Esophagus muscularis mucosa (tissue), 4 donors: ENCODE measurements at regions not wholly inside any gene's neighbourhood (a gene's known extent, or its start where the extent isn't known, plus 50 kb on each side); places are given as distances from the start of the nearest gene placed in this dataset.

Source experiments
- DNase-seq: peaks from one replicate; pipeline ENCODE4 v3.0.0-alpha.2; 2017; ENCODE audit errors: extremely low spot score
- H3K27ac ChIP-seq, 4 donors: fragments of 200-600 bp; sonication (generic); replicated peaks in 1 of 4; 1 replicate in 3 of 4; 2 replicates in 1 of 4; pipeline ENCODE4 v1.5.1; 2016 to 2019; ENCODE audit warnings: mild to moderate bottlenecking in 1 of 4
- H3K27me3 ChIP-seq, 4 donors: fragments of 200-600 bp; sonication (generic); one replicate each; pipeline versions ENCODE4 v1.5.1 to v1.6.0; 2016 to 2019
- H3K36me3 ChIP-seq, 4 donors: fragments of 200-600 bp; sonication (generic); one replicate each; pipeline ENCODE4 v1.5.1; 2016 to 2019
- H3K4me1 ChIP-seq, 4 donors: fragments of 200-600 bp; sonication (generic); one replicate each; pipeline ENCODE4 v1.5.1; 2016 to 2019
- H3K4me3 ChIP-seq, 4 donors: fragments of 200-600 bp; sonication (generic); 1 replicate in 2 of 4; 2 replicates in 2 of 4; pipeline ENCODE4 v1.5.1; 2016 to 2019; ENCODE audit warnings: mild to moderate bottlenecking in 4 of 4, moderate library complexity in 1 of 4
- H3K9me3 ChIP-seq, 4 donors: fragments of 200-600 bp; sonication (generic); 1 replicate in 3 of 4; 2 replicates in 1 of 4; pipeline ENCODE4 v1.5.1; 2016 to 2019
- CTCF ChIP-seq, 3 experiments: fragments of 200-600 bp in 2 of 3; fragments of 450-650 bp in 1 of 3; sonication (generic) in 2 of 3; IDR thresholded peaks; one replicate each; pipeline ENCODE4 v1.5.1; 2017 to 2019; ENCODE audit warnings: antibody characterized with exemption in 3 of 3, mild to moderate bottlenecking in 2 of 3, moderate library complexity in 1 of 3
- EP300 ChIP-seq: sonication (generic); formaldehyde crosslinking; IDR thresholded peaks from one replicate; pipeline ENCODE4 v1.6.1; 2017; ENCODE audit warnings: antibody characterized with exemption
- POLR2A ChIP-seq: fragments of 450-650 bp; IDR thresholded peaks from one replicate; pipeline ENCODE4 v1.6.1; 2017; ENCODE audit warnings: antibody characterized with exemption, moderate library complexity, mild to moderate bottlenecking, low read depth
- POLR2AphosphoS5 ChIP-seq, 2 donors: sonication (generic); formaldehyde crosslinking; IDR thresholded peaks; one replicate each; pipeline ENCODE4 v1.6.1; 2017; ENCODE audit warnings: antibody characterized with exemption in 2 of 2
- WGBS: methylation state at CpG from one replicate; pipeline ENCODE4 v1.1.5; 2018; 5-methylcytosine and 5-hydroxymethylcytosine counted together
- intact Hi-C: fragments of 100-400 bp; cut with DNase I; formaldehyde crosslinking; loops from one replicate; pipeline ENCODE4 v1.15.1; 2023

GRCh38 chr4:137194670-137195069, 337.6 kb downstream of the PCDH18 start:
- Histone ChIP-seq H3K4me1 (no peaks in the 10 kb centered on the region), H3K27ac (no peak overlapping the region), H3K36me3 (no peaks in the 10 kb centered on the region), H3K9me3 (no peaks in the 10 kb centered on the region), H3K4me3 (no peak overlapping the region), H3K27me3 (no peaks in the 10 kb centered on the region)
- TF ChIP-seq EP300, result no peak
- no peak for TF ChIP-seq POLR2A
- TF ChIP-seq POLR2AphosphoS5 (IDR thresholded peaks at IDR 0.05), result no peak
- no peak for TF ChIP-seq CTCF (IDR thresholded peaks at IDR 0.05)
- WGBS, result 84% methylated on average over 1 of the region's 1 CpG
- DNase-seq, result no peak
- intact Hi-C loops, result no loop called here

GRCh38 chr4:137193564-137193963, 338.7 kb downstream of the PCDH18 start:
- no peaks in the 10 kb centered on the region for H3K9me3 ChIP-seq
- 80% methylated on average over 1 of the region's 1 CpG for WGBS
- no peak for DNase-seq
- H3K4me1 ChIP-seq, result peaks cover 0 to 4% (median 0%) of the 10 kb centered on the region in 4 donors
- no peaks in the 10 kb centered on the region for H3K36me3 ChIP-seq
- H3K4me3 ChIP-seq, result no peak overlapping the region
- intact Hi-C loops, result no loop called here
- TF ChIP-seq CTCF (IDR thresholded peaks at IDR 0.05) (no peak), POLR2A (no peak), EP300 (no peak), POLR2AphosphoS5 (IDR thresholded peaks at IDR 0.05) (no peak)
- no peak overlapping the region for H3K27ac ChIP-seq
- H3K27me3 ChIP-seq, result no peaks in the 10 kb centered on the region

GRCh38 chr4:137181293-137181899, 350.9 kb downstream of the PCDH18 start:
- Histone ChIP-seq H3K27ac (no peak overlapping the region), H3K4me1 (no peaks in the 10 kb centered on the region), H3K4me3 (no peak overlapping the region), H3K27me3 (no peaks in the 10 kb centered on the region), H3K36me3 (no peaks in the 10 kb centered on the region), H3K9me3 (no peaks in the 10 kb centered on the region)
- TF ChIP-seq CTCF (IDR thresholded peaks at IDR 0.05), result no peak
- no peak for TF ChIP-seq POLR2AphosphoS5 (IDR thresholded peaks at IDR 0.05)
- TF ChIP-seq POLR2A, result no peak
- no peak for TF ChIP-seq EP300
- no peak for DNase-seq
- WGBS, result 94% methylated on average over 1 of the region's 1 CpG
- intact Hi-C loops, result no loop called here

GRCh38 chr4:137180349-137180748, 351.9 kb downstream of the PCDH18 start:
- TF ChIP-seq EP300 (no peak), POLR2AphosphoS5 (IDR thresholded peaks at IDR 0.05) (no peak), POLR2A (no peak), CTCF (IDR thresholded peaks at IDR 0.05) (no peak)
- H3K27me3 ChIP-seq, result no peaks in the 10 kb centered on the region
- no peak overlapping the region for H3K4me3 ChIP-seq
- DNase-seq, result no peak
- no peaks in the 10 kb centered on the region for H3K4me1 ChIP-seq
- H3K9me3 ChIP-seq, result no peaks in the 10 kb centered on the region
- H3K36me3 ChIP-seq, result no peaks in the 10 kb centered on the region
- H3K27ac ChIP-seq, result no peak overlapping the region
- intact Hi-C loops, result no loop called here
- 63% methylated on average over 4 of the region's 4 CpGs for WGBS

- Histone ChIP-seq H3K27ac (no peak overlapping the region), H3K9me3 (no peaks in the 10 kb centered on the region), H3K4me1 (no peaks in the 10 kb centered on the region), H3K4me3 (no peak overlapping the region), H3K27me3 (no peaks in the 10 kb centered on the region), H3K36me3 (no peaks in the 10 kb centered on the region)
- intact Hi-C loops, result no loop called here
- TF ChIP-seq CTCF (IDR thresholded peaks at IDR 0.05) (no peak), EP300 (no peak), POLR2AphosphoS5 (IDR thresholded peaks at IDR 0.05) (no peak), POLR2A (no peak)
- 90% methylated on average over 1 of the region's 1 CpG for WGBS
- DNase-seq, result no peak
Observed at GRCh38 chr4:137156807-137157206, 375.5 kb downstream of the PCDH18 start.
